CD4-positive, alpha-beta T cell treated with Interleukin-1 beta for 1 hour (primary cell): ENCODE measurements at regions not wholly inside any gene's neighbourhood (a gene's known extent, or its start where the extent isn't known, plus 50 kb on each side); places are given as distances from the start of the nearest gene placed in this dataset.
"Not testable (repeated sequence)": the region's sequence is repeated elsewhere in the genome, so short reads cannot be mapped to it uniquely, and the experiment has no call there.

Experiments used
- DNase-seq, 2 donors: peaks; one replicate each; pipeline ENCODE4 v3.0.0-alpha.2; 2020 to 2022

GRCh38 chr10:6795541-6795940, 215.5 kb upstream of the PRKCQ start:
- DNase-seq: no peak

- not testable (repeated sequence) for DNase-seq
These were observed 214.8 kb upstream of the PRKCQ start for GRCh38 chr10:6794841-6795240.

- no peak for DNase-seq
These were observed 214.4 kb upstream of the PRKCQ start for GRCh38 chr10:6794441-6794840.

GRCh38 chr10:6788731-6789130, 208.7 kb upstream of the PRKCQ start:
- DNase-seq: no peak

GRCh38 chr10:6788231-6788630, 208.2 kb upstream of the PRKCQ start:
- DNase-seq: no peak

GRCh38 chr10:6787718-6788117, 207.6 kb upstream of the PRKCQ start:
- no peak for DNase-seq

GRCh38 chr10:6787091-6787490, 207.0 kb upstream of the PRKCQ start:
- no peak for DNase-seq

- no peak for DNase-seq
These were observed 206.5 kb upstream of the PRKCQ start for GRCh38 chr10:6786579-6787031.

- DNase-seq: not testable (repeated sequence)
These were observed 204.4 kb upstream of the PRKCQ start for GRCh38 chr10:6784429-6784828.

GRCh38 chr10:6783471-6783870, 203.4 kb upstream of the PRKCQ start:
- DNase-seq: no peak

GRCh38 chr10:6782378-6782777, 202.3 kb upstream of the PRKCQ start:
- no peak for DNase-seq

GRCh38 chr10:6781133-6781770, 201.2 kb upstream of the PRKCQ start:
- DNase-seq: no peak

- no peak for DNase-seq
These were observed 200.1 kb upstream of the PRKCQ start for GRCh38 chr10:6780008-6780677.

- no peak for DNase-seq
These were observed 199.1 kb upstream of the PRKCQ start for GRCh38 chr10:6778992-6779701.

- no peak for DNase-seq
These were observed 196.1 kb upstream of the PRKCQ start for GRCh38 chr10:6776170-6776569.

- no peak for DNase-seq
These were observed 194.3 kb upstream of the PRKCQ start for GRCh38 chr10:6774406-6774805.

- DNase-seq: no peak
These were observed 191.3 kb upstream of the PRKCQ start for GRCh38 chr10:6771331-6771730.

- DNase-seq: no peak
These were observed 190.8 kb upstream of the PRKCQ start for GRCh38 chr10:6770846-6771245.

GRCh38 chr10:6769704-6770417, 189.8 kb upstream of the PRKCQ start:
- no peak for DNase-seq

GRCh38 chr10:6766131-6766801, 186.2 kb upstream of the PRKCQ start:
- DNase-seq: no peak

- no peak for DNase-seq
These were observed 183.3 kb upstream of the PRKCQ start for GRCh38 chr10:6763423-6763822.

- no peak for DNase-seq
These were observed 182.9 kb upstream of the PRKCQ start for GRCh38 chr10:6763001-6763400.

- no peak for DNase-seq
These were observed 179.9 kb upstream of the PRKCQ start for GRCh38 chr10:6759961-6760360.
